Testis (tissue), 2 donors: ENCODE measurements at regions not wholly inside any gene's neighbourhood (a gene's known extent, or its start where the extent isn't known, plus 50 kb on each side); places are given as distances from the start of the nearest gene placed in this dataset.

ENCODE experiments used
- DNase-seq: peaks from one replicate; pipeline ENCODE4 v3.0.0-alpha.2; 2019
- H3K27ac ChIP-seq, 2 donors: fragments of 200-600 bp; sonication (generic); one replicate each; pipeline ENCODE4 v1.5.1; 2019
- H3K27me3 ChIP-seq: fragments of 200-600 bp; sonication (generic); one replicate; pipeline ENCODE4 v1.5.1; 2019
- H3K36me3 ChIP-seq: fragments of 200-600 bp; sonication (generic); one replicate; pipeline ENCODE4 v1.5.1; 2017; ENCODE audit warnings: low read depth; ENCODE audit errors: missing control alignments
- H3K4me1 ChIP-seq: fragments of 200-600 bp; sonication (generic); one replicate; pipeline ENCODE4 v1.5.1; 2019
- H3K4me3 ChIP-seq, 2 donors: fragments of 200-600 bp; sonication (generic); one replicate each; pipeline ENCODE4 v1.5.1; 2017 to 2019
- H3K9me3 ChIP-seq: fragments of 200-600 bp; sonication (generic); one replicate; pipeline ENCODE4 v1.5.1; 2017
- CTCF ChIP-seq, 3 experiments: fragments of 450-650 bp in 2 of 3; fragments of 200-600 bp in 1 of 3; sonication (generic) in 1 of 3; IDR thresholded peaks; one replicate each; pipeline ENCODE4 v1.5.1; 2016 to 2019; ENCODE audit warnings: antibody characterized with exemption in 3 of 3, mild to moderate bottlenecking in 2 of 3, moderate library complexity in 1 of 3
- POLR2A ChIP-seq: fragments of 450-650 bp; IDR thresholded peaks from one replicate; pipeline ENCODE4 v1.6.1; 2017; ENCODE audit warnings: antibody characterized with exemption, mild to moderate bottlenecking, moderate library complexity
- WGBS, 2 donors: methylation state at CpG; one replicate each; pipeline ENCODE4 v1.1.5; 2018; 5-methylcytosine and 5-hydroxymethylcytosine counted together
- intact Hi-C: fragments of 100-400 bp; cut with DNase I; formaldehyde crosslinking; loops from one replicate; pipeline ENCODE4 v1.15.1; 2023; ENCODE audit warnings: low total_unique reads

GRCh38 chr1:218953386-218953785 lies 220.3 kb upstream of the LYPLAL1 start:
- Histone ChIP-seq H3K4me3 (no peak overlapping the region), H3K36me3 (no peaks in the 10 kb centered on the region), H3K27me3 (no peaks in the 10 kb centered on the region), H3K9me3 (no peaks in the 10 kb centered on the region), H3K4me1 (no peaks in the 10 kb centered on the region), H3K27ac (no peak overlapping the region)
- no peak for DNase-seq
- intact Hi-C loops = no loop called here
- TF ChIP-seq CTCF (IDR thresholded peaks at IDR 0.05) (no peak), POLR2A (no peak)
- WGBS, 2 donors = 88 to 93% methylated on average over 1 of the region's 1 CpG

- Histone ChIP-seq H3K27ac (no peak overlapping the region), H3K4me1 (no peaks in the 10 kb centered on the region), H3K4me3 (no peak overlapping the region), H3K36me3 (no peaks in the 10 kb centered on the region), H3K9me3 (no peaks in the 10 kb centered on the region), H3K27me3 (no peaks in the 10 kb centered on the region)
- no peak for DNase-seq
- WGBS, 2 donors = 52 to 57% methylated on average over 2 of the region's 2 CpGs
- intact Hi-C loops = no loop called here
- TF ChIP-seq CTCF (IDR thresholded peaks at IDR 0.05) (no peak), POLR2A (no peak)
Observed at GRCh38 chr1:218957971-218958370, 215.7 kb upstream of the LYPLAL1 start.

- intact Hi-C loops = no loop called here
- Histone ChIP-seq H3K36me3 (no peaks in the 10 kb centered on the region), H3K27ac (no peak overlapping the region), H3K4me1 (no peaks in the 10 kb centered on the region), H3K9me3 (no peaks in the 10 kb centered on the region), H3K4me3 (no peak overlapping the region), H3K27me3 (no peaks in the 10 kb centered on the region)
- no peak for DNase-seq
- no peak for TF ChIP-seq POLR2A
- TF ChIP-seq CTCF (IDR thresholded peaks at IDR 0.05) = no peak
- WGBS, 2 donors = 94 to 96% methylated on average over 1 of the region's 1 CpG
Observed at GRCh38 chr1:218959784-218960183, 213.9 kb upstream of the LYPLAL1 start.

- WGBS, 2 donors = 65 to 71% methylated on average over 7 of the region's 7 CpGs
- no peak overlapping the region for H3K4me3 ChIP-seq
- no peaks in the 10 kb centered on the region for H3K9me3 ChIP-seq
- TF ChIP-seq POLR2A = no peak
- no peak for TF ChIP-seq CTCF (IDR thresholded peaks at IDR 0.05)
- DNase-seq = no peak
- no peak overlapping the region for H3K27ac ChIP-seq
- H3K36me3 ChIP-seq = no peaks in the 10 kb centered on the region
- no peaks in the 10 kb centered on the region for H3K27me3 ChIP-seq
- intact Hi-C loops = no loop called here
- H3K4me1 ChIP-seq = no peaks in the 10 kb centered on the region
Observed at GRCh38 chr1:218964471-218965185, 209.1 kb upstream of the LYPLAL1 start.

- H3K4me1 ChIP-seq = no peaks in the 10 kb centered on the region
- no peaks in the 10 kb centered on the region for H3K27me3 ChIP-seq
- H3K9me3 ChIP-seq = no peaks in the 10 kb centered on the region
- no peak overlapping the region for H3K27ac ChIP-seq
- TF ChIP-seq POLR2A = no peak
- TF ChIP-seq CTCF (IDR thresholded peaks at IDR 0.05) = no peak
- DNase-seq = no peak
- 67 to 70% methylated on average over 1 of the region's 1 CpG for WGBS, 2 donors
- H3K4me3 ChIP-seq = no peak overlapping the region
- no peaks in the 10 kb centered on the region for H3K36me3 ChIP-seq
- intact Hi-C loops = no loop called here
Observed at GRCh38 chr1:218965821-218966220, 207.9 kb upstream of the LYPLAL1 start.
